NCI-H526 treated with DMSO at 0.1 percent for 48 hours (cell line): ENCODE measurements at regions not wholly inside any gene's neighbourhood (a gene's known extent, or its start where the extent isn't known, plus 50 kb on each side); places are given as distances from the start of the nearest gene placed in this dataset.
"Not testable (repeated sequence)": the region's sequence is repeated elsewhere in the genome, so short reads cannot be mapped to it uniquely, and the experiment has no call there.

Experiments
- DNase-seq: peaks from one replicate; lab custom pipeline; 2025; lab: John Stamatoyannopoulos, UW

DNA sequence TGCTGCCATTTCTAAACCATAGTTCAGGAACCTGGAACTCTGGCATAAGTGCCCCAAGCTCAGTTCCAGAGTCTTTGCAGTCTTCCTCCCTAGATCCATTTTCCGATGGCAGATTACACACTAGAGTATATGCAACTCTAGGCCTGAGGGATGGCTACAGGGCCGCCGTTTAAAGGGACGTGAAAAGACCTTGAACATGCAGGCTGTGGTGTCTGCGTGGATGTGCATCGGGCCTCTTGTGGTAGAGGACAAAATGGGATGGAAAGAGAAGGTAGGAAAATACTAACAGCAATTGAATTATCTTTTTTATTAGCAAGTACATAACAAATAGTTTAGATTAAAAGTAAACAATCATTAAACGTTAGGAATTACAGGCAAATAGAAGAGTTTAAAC lies 588.9 kb downstream of the RFPL4B start:
- no peak for DNase-seq

- no peak for DNase-seq
Observed at GRCh38 chr6:112936504-112936903, 589.4 kb downstream of the RFPL4B start.

- not testable (repeated sequence) for DNase-seq
Observed at GRCh38 chr6:112937690-112938089, 590.6 kb downstream of the RFPL4B start.

DNA sequence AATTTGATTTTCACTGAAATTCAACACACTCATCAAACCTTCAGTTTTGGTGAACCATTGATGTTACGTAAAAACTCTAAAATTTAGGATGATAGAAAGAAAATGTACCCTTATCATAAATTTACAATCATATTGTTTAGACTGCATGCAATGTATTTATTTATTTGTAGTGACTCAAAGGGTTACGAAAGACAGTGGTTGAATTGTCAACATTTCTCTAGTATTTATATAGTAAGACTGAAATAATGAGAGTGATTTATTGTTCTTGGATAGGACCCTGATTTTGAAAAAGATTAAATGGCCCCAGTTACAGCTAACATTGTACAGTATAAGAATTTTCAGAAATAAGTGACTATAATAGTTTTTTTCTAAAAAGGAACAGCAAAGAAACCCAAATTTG lies 591.5 kb downstream of the RFPL4B start:
- DNase-seq: no peak

DNA sequence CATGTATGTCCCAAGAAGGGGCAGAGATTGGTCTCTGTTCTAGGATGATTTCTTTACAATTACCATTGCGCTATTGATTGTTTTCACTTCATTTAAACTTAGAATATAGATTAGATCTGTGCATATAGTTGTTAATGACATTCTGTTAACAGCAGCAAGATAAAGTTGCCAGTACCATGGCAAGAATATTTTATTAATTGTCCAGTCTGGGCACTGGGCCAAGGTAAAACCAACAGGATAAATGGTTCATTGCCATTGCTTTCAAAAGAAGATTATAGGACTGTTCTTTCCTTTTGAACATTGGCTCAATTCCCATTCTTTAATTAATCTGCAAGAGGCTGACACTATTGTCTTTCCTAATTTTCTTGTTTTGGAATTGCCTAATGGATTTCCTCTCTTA lies 592.4 kb downstream of the RFPL4B start:
- no peak for DNase-seq

GRCh38 chr6:112941613-112942012 lies 594.5 kb downstream of the RFPL4B start:
- DNase-seq: no peak

- DNase-seq: no peak
Observed at GRCh38 chr6:112946051-112946450, 598.9 kb downstream of the RFPL4B start.

DNA sequence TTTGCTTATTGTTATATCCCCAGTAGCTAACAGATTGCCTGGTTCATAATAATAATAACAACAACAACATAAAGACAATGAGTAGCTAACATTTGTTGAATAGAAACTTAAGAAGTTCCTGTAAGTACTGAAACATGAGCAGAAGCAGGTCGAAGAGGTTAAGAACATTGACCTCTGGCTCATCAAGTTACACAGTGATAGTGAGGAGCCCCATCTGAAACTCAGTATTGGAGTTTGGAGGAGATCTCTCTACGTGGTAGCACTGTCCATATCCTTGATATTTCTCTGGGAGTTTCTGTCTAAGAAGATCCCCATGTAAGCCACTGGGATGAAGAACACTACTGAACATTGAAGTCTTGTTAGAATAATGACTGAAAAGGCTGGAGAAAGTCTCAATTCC lies 600.4 kb downstream of the RFPL4B start:
- no peak for DNase-seq

- no peak for DNase-seq
Observed at GRCh38 chr6:112951829-112952228, 604.7 kb downstream of the RFPL4B start.

GRCh38 chr6:112955743-112956142 lies 608.6 kb downstream of the RFPL4B start:
- DNase-seq: not testable (repeated sequence)

GRCh38 chr6:112956696-112957535 lies 609.8 kb downstream of the RFPL4B start:
- DNase-seq: no peak

DNA sequence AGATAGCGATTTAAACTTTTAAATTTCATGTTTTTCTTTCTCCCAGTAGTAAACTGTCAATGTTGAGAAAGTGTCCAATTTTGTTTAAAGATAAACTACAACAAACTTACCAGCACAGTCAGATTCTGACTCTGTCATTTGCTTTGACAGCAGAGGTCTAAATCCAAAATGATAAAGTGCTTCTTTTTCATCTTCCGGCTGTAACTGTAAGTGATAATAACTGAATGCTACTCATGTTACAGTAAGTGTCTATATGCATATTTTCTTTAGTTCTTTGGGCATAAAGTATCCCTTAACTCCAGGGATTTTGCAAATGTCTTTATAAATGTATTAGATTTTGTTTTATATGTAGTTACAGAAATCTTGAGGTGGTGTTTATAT lies 610.4 kb downstream of the RFPL4B start:
- DNase-seq: no peak

DNA sequence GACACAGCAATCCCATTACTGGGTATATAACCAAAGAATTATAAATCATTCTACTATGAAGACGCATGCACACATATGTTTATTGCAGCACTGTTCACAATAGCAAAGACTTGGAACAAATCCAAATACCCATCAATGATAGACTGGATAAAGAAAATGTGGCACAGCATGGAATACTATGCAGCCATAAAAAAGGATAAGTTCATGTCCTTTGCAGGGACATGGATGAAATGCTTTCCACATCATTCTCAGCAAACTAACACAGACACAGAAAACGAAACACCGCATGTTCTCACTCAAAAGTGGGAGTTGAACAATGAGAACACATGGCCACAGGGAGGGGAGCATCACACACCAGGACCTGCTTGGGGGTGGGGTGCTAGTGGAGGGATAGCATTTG lies 613.0 kb downstream of the RFPL4B start:
- DNase-seq: not testable (repeated sequence)

DNA sequence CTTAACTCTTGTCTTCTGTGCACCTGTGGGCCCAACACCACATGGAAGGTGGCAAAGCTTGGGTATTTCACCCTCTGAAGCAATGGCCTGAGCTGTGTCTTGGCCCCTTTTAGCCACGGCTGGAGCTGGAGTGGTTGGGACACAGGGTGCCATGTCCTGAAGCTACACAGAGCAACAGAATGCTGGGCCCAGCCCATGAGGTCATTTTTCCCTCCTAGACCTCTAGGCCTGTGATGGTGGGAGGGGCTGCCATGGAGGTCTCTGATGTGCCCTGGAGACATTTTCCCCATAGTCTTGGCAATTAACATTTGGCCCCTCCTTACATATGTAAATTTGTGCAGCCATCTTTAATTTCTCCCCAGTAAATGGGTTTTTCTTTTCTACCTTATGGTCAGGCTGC lies 620.8 kb downstream of the RFPL4B start:
- DNase-seq: no peak

DNA sequence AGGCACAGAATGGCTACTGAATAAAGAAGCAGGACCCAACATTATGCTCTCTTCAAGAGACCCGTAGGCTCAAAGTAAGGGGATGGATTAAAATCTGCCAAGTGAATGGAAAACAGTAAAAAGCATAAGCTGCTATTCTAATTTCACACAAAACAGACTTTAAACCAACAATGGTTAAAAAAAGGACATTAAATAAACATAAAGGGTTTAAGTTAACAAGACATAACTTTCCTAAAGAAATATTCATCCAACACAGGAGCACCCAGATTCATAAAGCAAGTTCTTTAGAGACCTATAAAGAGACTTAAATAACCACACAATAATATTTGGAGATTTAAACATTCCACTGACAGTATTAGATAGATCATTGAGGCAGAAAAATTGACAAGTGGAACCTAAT lies 624.5 kb downstream of the RFPL4B start:
- no peak for DNase-seq

- DNase-seq: not testable (repeated sequence)
Observed at GRCh38 chr6:112974931-112975330, 627.8 kb downstream of the RFPL4B start.

DNA sequence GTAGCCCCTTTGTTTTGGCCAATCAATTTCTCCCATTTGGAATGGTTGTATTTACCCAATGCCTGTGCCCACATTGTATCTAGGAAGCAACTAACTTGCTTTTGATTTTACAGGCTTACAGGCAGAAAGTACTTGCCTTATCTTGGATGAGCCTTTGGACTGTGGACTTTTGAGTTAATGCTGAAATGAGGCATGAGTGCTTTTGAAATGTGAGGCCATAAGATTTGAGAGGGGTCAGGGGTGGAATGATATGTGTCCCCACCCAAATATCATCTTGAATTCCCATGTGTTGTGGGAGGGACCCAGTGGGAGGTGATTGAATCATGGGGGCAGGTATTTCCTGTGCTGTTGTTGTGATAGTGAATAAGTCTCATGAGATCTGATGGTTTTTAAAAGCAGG lies 629.4 kb downstream of the RFPL4B start:
- not testable (repeated sequence) for DNase-seq

GRCh38 chr6:112979830-112980229 lies 632.7 kb downstream of the RFPL4B start:
- DNase-seq: no peak

DNA sequence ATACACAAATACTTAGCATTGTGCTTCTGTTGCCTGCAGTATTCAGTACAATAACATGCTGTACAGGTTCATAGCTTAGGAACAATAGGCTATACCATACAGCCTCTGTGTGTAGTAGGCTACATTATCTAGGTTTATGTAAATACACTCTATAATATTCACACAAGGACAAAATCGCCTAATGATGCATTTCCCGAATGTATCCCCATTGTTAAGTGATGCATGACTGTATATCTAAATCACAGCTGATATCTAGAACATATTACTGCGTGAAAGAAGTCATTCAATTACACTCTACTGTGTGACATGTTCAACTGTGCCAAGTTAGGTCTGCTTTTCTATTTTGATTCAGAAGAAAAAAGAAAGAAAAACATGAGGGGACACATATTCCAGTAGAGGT lies 633.5 kb downstream of the RFPL4B start:
- no peak for DNase-seq

DNA sequence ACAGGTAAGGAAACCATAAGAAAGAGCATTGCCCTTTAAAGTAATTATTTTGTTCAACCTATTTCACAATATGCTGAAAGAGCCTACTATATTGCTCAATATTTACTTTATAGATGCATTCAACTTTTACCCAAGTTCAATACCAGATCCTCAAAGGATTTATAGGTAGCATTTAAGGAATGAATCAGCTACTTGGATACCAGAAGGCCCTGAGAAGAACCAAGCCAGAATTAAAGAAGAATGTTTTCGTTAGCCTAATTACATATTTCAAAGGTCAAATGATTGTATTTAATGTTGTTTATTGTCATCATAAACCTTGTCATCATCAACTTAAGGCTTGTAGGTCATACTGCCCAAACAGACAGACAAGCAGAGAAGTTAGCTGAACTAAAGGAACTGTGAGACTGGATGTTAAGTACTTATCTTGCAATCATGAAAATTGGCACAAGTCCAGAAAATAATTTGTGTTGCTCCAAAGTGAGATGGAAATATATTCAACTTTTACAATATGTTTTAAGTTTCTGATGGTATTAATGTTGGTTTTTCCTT lies 636.7 kb downstream of the RFPL4B start:
- no peak for DNase-seq

DNA sequence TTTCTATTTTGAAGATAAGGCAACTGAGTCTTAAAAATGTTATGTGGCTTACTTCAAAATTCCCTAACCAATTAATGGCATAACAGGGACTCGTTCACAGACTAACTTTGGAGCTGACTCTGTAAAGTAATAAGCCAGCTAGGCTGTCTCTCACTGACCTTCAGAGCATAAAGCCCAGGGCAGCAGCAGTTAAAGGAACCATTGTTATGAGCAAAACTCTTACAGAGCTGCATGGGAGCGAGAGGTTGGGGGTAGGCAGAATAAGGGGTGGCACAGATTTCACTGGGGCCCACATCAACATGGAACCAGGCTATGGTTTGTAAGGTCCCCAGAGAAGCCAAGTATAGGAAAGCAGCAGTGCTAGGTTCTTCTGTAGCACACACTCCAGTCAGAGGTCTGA lies 637.8 kb downstream of the RFPL4B start:
- DNase-seq: no peak

GRCh38 chr6:112986321-112986720 lies 639.2 kb downstream of the RFPL4B start:
- no peak for DNase-seq

GRCh38 chr6:112988748-112989147 lies 641.6 kb downstream of the RFPL4B start:
- DNase-seq: no peak

- DNase-seq: no peak
Observed at GRCh38 chr6:112990971-112991370, 643.8 kb downstream of the RFPL4B start.
